ENCODE measurements at regions not wholly inside any gene's neighbourhood (a gene's known extent, or its start where the extent isn't known, plus 50 kb on each side); places are given as distances from the start of the nearest gene placed in this dataset.
A peak's percentile ranks its signal among the peaks of the same experiment; 100 is the strongest.

DNA sequence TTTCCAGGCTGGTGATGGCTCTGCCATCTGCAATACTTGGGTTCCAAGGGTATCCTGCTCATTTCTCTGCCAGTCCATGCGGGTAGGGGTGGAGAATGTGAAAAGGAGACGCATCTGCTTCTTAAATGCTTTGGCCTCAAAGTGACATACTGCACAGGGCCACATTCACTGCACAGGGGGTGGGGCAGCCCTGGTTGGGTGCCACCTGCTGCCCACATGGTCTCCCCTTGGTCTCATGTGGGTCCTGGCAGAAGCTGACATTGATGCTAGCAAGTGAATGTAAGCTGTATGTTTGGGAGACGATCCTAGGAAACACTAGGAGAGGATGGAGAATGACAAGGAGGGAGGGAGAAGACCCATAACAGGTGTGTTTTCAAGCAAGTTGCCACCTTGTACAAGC is 140.9 kb downstream of the EDN3 start:
- Histone ChIP-seq H3K4me3 (ENCODE audit: low read depth, low read length) (no peak overlapping the region), H3K27me3 (ENCODE audit: control insufficient read depth, insufficient read depth, low read length) (no peaks in the 10 kb centered on the region), H3K9me3 (ENCODE audit: control insufficient read depth, insufficient read depth, low read length) (no peaks in the 10 kb centered on the region), H3K27ac (ENCODE audit: low read depth, low read length) (no peak overlapping the region), H3K36me3 (ENCODE audit: control insufficient read depth, insufficient read depth, low read length) (no peaks in the 10 kb centered on the region), H3K4me1 (ENCODE audit: control insufficient read depth, insufficient read depth, low read length) (no peaks in the 10 kb centered on the region)
- WGBS (ENCODE audit: insufficient coverage) = 73% methylated on average over 3 of the region's 3 CpGs
- no peak for DNase-seq (ENCODE audit: low read depth in 4 of 6, low spot score in 6 of 6)

GRCh38 chr20:59441860-59442810 is 141.7 kb downstream of the EDN3 start:
- peak in 2 of 6 donors; percentile 75 to 85 for DNase-seq (ENCODE audit: low read depth in 4 of 6, low spot score in 6 of 6)
- WGBS (ENCODE audit: insufficient coverage) = 52% methylated on average over 4 of the region's 12 CpGs

DNA sequence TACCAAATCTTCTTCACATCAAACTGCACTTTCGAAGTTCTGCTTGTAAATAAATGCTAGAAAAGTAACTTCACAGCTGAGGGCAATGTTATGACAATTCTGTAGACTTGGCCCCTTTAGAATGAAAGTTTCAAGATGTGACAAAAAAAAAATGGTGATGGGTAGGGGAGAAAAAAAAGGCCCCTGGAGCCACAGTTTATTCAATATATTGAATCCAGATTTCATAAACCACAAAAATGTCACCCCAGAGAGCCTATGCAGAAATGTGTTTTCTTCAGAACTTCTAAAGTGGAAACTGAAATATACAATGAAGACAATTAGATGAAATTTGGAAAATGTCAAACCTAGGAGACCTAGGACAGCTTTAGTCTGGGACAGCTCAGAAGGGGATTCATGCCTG is 143.1 kb downstream of the EDN3 start:
- no peaks in the 10 kb centered on the region for H3K27me3 ChIP-seq (ENCODE audit: control insufficient read depth, insufficient read depth, low read length)
- no peak overlapping the region for H3K27ac ChIP-seq (ENCODE audit: low read depth, low read length)
- WGBS (ENCODE audit: insufficient coverage) = no CpG with 5 or more reads among the region's 1 CpG

More at GRCh38 chr20:59441860-59442810, 141.7 kb downstream of the EDN3 start:
- Histone ChIP-seq H3K36me3 (ENCODE audit: control insufficient read depth, insufficient read depth, low read length) (no peaks in the 10 kb centered on the region), H3K27me3 (ENCODE audit: control insufficient read depth, insufficient read depth, low read length) (no peaks in the 10 kb centered on the region), H3K27ac (ENCODE audit: low read depth, low read length) (no peak overlapping the region), H3K4me3 (ENCODE audit: low read depth, low read length) (no peak overlapping the region), H3K4me1 (ENCODE audit: control insufficient read depth, insufficient read depth, low read length) (no peaks in the 10 kb centered on the region), H3K9me3 (ENCODE audit: control insufficient read depth, insufficient read depth, low read length) (no peaks in the 10 kb centered on the region)

DNA sequence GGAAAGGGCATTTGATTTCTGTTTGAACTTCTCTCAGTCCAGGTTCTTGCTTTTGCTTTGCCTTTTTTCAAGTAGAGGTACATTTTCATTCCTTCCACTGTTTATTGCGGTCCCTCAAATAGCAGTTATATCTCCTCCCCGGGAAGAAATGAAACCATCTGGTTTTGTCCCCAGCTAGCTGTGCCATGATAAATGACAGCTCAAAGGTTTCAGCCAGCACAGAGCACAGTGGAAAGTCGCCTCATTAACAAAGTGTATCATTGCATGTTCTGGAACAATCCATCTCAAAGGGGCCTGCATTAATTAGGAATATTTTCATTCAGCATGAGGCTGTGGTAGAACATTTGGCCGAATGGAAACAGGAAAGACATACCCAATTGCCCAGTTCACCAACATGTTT is 146.0 kb downstream of the EDN3 start:
- Histone ChIP-seq H3K4me1 (ENCODE audit: control insufficient read depth, insufficient read depth, low read length) (no peaks in the 10 kb centered on the region), H3K36me3 (ENCODE audit: control insufficient read depth, insufficient read depth, low read length) (no peaks in the 10 kb centered on the region), H3K27me3 (ENCODE audit: control insufficient read depth, insufficient read depth, low read length) (no peaks in the 10 kb centered on the region), H3K4me3 (ENCODE audit: low read depth, low read length) (no peak overlapping the region), H3K9me3 (ENCODE audit: control insufficient read depth, insufficient read depth, low read length) (no peaks in the 10 kb centered on the region), H3K27ac (ENCODE audit: low read depth, low read length) (no peak overlapping the region)
- DNase-seq (ENCODE audit: low read depth in 4 of 6, low spot score in 6 of 6) = peak in 1 of 6 donors; percentile 48
- 27% methylated on average over 3 of the region's 4 CpGs for WGBS (ENCODE audit: insufficient coverage)

More for the DNA sequence above, 143.1 kb downstream of the EDN3 start:
- H3K4me3 ChIP-seq (ENCODE audit: low read depth, low read length) = no peak overlapping the region
- no peaks in the 10 kb centered on the region for H3K9me3 ChIP-seq (ENCODE audit: control insufficient read depth, insufficient read depth, low read length)
- no peaks in the 10 kb centered on the region for H3K36me3 ChIP-seq (ENCODE audit: control insufficient read depth, insufficient read depth, low read length)
- no peak for DNase-seq (ENCODE audit: low read depth in 4 of 6, low spot score in 6 of 6)
- no peaks in the 10 kb centered on the region for H3K4me1 ChIP-seq (ENCODE audit: control insufficient read depth, insufficient read depth, low read length)

- Histone ChIP-seq H3K27me3 (ENCODE audit: control insufficient read depth, insufficient read depth, low read length) (no peaks in the 10 kb centered on the region), H3K4me1 (ENCODE audit: control insufficient read depth, insufficient read depth, low read length) (peaks cover 6% of the 10 kb centered on the region), H3K9me3 (ENCODE audit: control insufficient read depth, insufficient read depth, low read length) (no peaks in the 10 kb centered on the region), H3K36me3 (ENCODE audit: control insufficient read depth, insufficient read depth, low read length) (no peaks in the 10 kb centered on the region), H3K27ac (ENCODE audit: low read depth, low read length) (no peak overlapping the region), H3K4me3 (ENCODE audit: low read depth, low read length) (no peak overlapping the region)
- WGBS (ENCODE audit: insufficient coverage) = 67% methylated on average over 1 of the region's 4 CpGs
- peak in 1 of 6 donors; percentile 78 for DNase-seq (ENCODE audit: low read depth in 4 of 6, low spot score in 6 of 6)
Observed at GRCh38 chr20:59448196-59448595, 147.8 kb downstream of the EDN3 start.

DNA sequence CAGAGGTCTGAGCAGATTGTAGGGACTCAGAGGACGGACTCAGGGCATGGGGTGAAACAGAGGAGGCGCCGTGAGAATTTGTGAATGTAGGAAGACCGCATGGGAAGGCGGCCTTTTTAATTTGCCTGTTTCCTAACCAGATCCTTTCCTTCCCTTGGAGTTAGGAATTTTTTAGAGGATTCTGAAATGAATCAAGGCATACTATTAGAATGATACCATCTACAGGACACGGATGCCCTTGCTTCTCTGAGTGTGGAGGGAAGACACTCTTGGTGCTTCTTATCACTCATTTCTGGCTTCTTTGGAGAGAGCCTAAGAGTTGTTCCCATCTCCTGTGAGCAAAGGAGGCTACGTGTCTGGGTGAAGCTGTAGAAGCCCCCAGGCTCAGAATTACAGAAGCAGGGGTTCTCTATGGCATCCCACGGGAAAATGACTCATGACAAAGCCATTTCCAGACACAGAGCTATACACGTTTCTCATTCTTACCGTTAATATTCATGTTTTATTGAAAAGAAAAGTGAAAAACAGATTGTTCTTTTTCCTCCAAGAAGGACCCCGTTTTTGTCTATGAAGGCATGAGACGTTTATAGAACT is 148.5 kb downstream of the EDN3 start:
- 83% methylated on average over 3 of the region's 12 CpGs for WGBS (ENCODE audit: insufficient coverage)
- Histone ChIP-seq H3K4me3 (ENCODE audit: low read depth, low read length) (no peak overlapping the region), H3K27me3 (ENCODE audit: control insufficient read depth, insufficient read depth, low read length) (no peaks in the 10 kb centered on the region), H3K36me3 (ENCODE audit: control insufficient read depth, insufficient read depth, low read length) (no peaks in the 10 kb centered on the region), H3K27ac (ENCODE audit: low read depth, low read length) (no peak overlapping the region), H3K9me3 (ENCODE audit: control insufficient read depth, insufficient read depth, low read length) (no peaks in the 10 kb centered on the region), H3K4me1 (ENCODE audit: control insufficient read depth, insufficient read depth, low read length) (peaks cover 11% of the 10 kb centered on the region)
- DNase-seq (ENCODE audit: low read depth in 4 of 6, low spot score in 6 of 6) = no peak

- no peak for DNase-seq (ENCODE audit: low read depth in 4 of 6, low spot score in 6 of 6)
- no peaks in the 10 kb centered on the region for H3K36me3 ChIP-seq (ENCODE audit: control insufficient read depth, insufficient read depth, low read length)
- peaks cover 16% of the 10 kb centered on the region for H3K4me1 ChIP-seq (ENCODE audit: control insufficient read depth, insufficient read depth, low read length)
- H3K4me3 ChIP-seq (ENCODE audit: low read depth, low read length) = no peak overlapping the region
- no peaks in the 10 kb centered on the region for H3K9me3 ChIP-seq (ENCODE audit: control insufficient read depth, insufficient read depth, low read length)
- H3K27me3 ChIP-seq (ENCODE audit: control insufficient read depth, insufficient read depth, low read length) = no peaks in the 10 kb centered on the region
- H3K27ac ChIP-seq (ENCODE audit: low read depth, low read length) = no peak overlapping the region
- 73% methylated on average over 3 of the region's 8 CpGs for WGBS (ENCODE audit: insufficient coverage)
Observed at GRCh38 chr20:59451066-59451630, 150.7 kb downstream of the EDN3 start.

DNA sequence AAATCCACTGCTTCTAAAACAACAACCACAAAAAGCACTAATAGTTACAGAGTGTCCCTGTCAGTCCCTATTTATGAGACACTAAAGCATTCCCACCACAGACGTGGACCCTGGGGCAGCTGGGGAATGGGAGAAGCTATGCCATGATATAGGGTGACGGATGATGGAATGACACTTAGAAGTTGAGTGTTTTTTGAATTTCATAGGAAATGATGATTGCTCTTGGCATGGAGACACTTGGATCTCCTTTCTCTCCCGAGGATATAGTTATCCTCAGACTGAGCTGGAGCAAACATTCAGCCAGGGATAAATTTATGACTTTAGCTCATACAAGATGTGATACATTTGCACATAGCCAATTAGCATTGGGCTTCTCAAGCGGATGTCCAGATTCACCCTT is 151.2 kb downstream of the EDN3 start:
- Histone ChIP-seq H3K27ac (ENCODE audit: low read depth, low read length) (no peak overlapping the region), H3K4me3 (ENCODE audit: low read depth, low read length) (no peak overlapping the region), H3K4me1 (ENCODE audit: control insufficient read depth, insufficient read depth, low read length) (peaks cover 16% of the 10 kb centered on the region), H3K36me3 (ENCODE audit: control insufficient read depth, insufficient read depth, low read length) (no peaks in the 10 kb centered on the region), H3K9me3 (ENCODE audit: control insufficient read depth, insufficient read depth, low read length) (no peaks in the 10 kb centered on the region), H3K27me3 (ENCODE audit: control insufficient read depth, insufficient read depth, low read length) (no peaks in the 10 kb centered on the region)
- 88% methylated on average over 1 of the region's 4 CpGs for WGBS (ENCODE audit: insufficient coverage)
- no peak for DNase-seq (ENCODE audit: low read depth in 4 of 6, low spot score in 6 of 6)

DNA sequence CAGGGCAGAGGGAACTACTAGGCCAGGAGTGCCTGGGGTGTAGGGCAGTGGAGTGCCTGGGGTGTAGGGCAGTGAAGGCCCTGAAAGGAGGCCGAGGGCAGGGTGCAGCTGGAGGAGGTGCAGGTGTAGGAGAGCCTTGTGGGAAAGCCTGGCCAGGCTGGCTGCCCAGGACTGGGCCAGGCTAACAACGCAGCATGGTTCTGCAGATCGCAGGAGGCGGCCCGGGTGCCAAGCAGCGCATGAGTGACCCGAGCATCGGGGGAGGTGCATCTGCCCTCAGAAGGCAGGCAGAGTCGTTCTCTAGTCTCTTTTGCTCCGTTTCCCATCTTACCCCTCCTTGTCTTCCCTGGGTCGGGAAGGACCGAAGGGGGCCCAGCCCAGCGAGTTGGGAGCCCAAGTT is 151.5 kb upstream of the PHACTR3 start:
- WGBS (ENCODE audit: insufficient coverage) = 76% methylated on average over 13 of the region's 13 CpGs
- H3K9me3 ChIP-seq (ENCODE audit: control insufficient read depth, insufficient read depth, low read length) = no peaks in the 10 kb centered on the region
- no peak overlapping the region for H3K4me3 ChIP-seq (ENCODE audit: low read depth, low read length)
- no peaks in the 10 kb centered on the region for H3K36me3 ChIP-seq (ENCODE audit: control insufficient read depth, insufficient read depth, low read length)
- H3K27ac ChIP-seq (ENCODE audit: low read depth, low read length) = no peak overlapping the region
- H3K4me1 ChIP-seq (ENCODE audit: control insufficient read depth, insufficient read depth, low read length) = peaks cover 16% of the 10 kb centered on the region
- DNase-seq (ENCODE audit: low read depth in 4 of 6, low spot score in 6 of 6) = no peak
- no peaks in the 10 kb centered on the region for H3K27me3 ChIP-seq (ENCODE audit: control insufficient read depth, insufficient read depth, low read length)

All from spinal cord (tissue), 9 donors.